GM18507 (cell line): ENCODE measurements at regions not wholly inside any gene's neighbourhood (a gene's known extent, or its start where the extent isn't known, plus 50 kb on each side); places are given as distances from the start of the nearest gene placed in this dataset.
"Not testable (repeated sequence)": the region's sequence is repeated elsewhere in the genome, so short reads cannot be mapped to it uniquely, and the experiment has no call there.

ENCODE experiments used
- DNase-seq: peaks from one replicate; pipeline ENCODE4 v3.0.0; 2011; ENCODE audit warnings: low read depth; ENCODE audit not compliant: insufficient read length; ENCODE audit errors: extremely low spot score
- FAIRE-seq: peaks from 2 replicates; lab custom pipeline; 2011; peaks lifted over from hg19 to GRCh38; lab: Jason Lieb, UNC

DNA sequence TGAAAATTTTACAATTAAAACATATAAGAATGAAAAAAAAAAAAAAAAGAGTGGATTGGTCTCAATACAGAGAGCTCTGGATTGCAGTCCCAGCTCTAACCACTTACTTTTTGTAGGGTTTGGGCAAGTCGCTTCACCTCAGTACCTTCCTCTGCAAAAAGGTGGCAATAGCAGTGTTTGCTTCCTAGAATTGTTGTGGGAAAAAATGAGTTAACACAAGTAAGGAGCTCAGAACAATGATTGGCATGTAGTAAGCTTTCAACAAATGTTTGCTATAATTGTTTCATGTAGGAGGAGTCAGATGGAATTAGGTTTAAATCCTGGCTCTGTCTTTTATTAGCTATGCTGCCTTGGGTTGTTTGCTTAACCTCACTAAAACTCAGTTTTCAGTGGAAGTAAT, 425.2 kb upstream of the TBL1XR1 start:
- FAIRE-seq: no peak
- no peak for DNase-seq

DNA sequence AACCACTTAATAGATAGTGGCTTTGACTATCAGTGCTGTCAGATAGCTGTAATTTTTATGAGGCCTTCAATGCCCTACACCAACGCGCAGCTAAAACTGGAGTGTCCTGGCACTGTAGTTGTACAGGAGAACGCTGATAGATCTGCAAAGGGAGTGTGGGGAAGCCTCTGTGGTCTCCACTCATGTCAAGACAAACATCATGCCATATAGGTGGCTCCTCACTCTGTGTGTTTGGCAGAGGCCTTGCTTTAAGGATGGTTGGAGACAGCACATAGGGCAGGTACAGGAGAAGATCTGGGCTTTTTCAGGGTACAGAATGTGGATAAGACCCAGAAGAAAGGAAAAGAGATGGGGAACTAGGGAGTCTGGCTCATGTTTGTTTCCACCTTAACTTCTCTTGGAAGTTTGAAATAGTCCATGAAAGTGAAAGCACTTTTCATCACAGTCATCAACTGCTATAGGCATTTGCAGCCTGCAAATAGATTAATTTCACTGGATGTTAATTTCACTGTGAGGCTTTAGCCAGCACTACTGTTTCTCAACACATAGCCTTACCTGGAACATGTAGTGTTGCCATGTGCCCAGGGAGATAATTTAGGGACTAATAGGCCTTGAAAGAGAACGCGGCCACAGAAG, 425.8 kb upstream of the TBL1XR1 start:
- DNase-seq: no peak
- no peak for FAIRE-seq

DNA sequence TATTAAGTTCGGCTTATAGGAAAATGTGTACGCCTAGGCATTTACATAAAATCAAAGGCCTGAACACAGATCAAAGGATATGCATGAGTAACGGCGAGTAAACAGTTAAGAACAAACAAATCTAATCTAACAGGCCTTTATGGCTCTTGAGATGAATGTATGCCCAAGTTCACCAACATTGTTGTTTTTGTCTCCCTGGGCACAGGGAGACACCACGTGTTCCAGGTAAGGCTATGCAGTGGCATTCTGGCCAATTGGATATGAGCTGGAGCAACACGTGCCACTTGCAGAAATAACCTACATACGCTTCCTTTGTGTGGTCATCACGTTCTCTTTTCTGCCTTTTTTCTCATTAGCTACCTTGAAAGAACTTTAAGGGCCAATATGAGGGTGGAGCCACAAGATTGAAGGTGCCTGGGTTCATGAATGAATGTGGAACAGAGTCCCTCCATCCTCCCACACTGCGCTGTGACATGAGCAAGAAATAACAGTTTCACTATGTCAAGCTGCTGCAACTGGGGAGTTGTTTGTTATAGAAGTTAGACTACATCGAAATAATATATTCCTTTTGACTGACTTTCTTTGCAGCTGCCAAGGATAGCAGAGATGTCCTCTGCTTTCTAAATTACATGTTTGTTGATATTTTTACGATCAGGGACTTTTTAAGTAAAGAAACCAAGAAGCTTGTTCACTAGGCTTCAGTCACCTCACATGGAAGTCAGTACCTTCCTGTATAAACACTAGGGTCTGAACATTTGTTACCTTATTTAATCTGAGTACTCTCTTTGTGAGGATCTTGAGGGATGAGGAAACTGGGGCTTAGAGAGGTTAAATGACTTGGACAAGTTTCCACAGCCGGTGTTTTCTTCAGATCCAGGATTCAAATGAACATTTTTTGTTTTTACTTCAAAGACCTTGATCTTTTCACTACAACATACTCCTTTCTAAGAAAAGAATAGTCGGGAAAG, 427.5 kb upstream of the TBL1XR1 start:
- DNase-seq (no peak), FAIRE-seq (no peak)

DNA sequence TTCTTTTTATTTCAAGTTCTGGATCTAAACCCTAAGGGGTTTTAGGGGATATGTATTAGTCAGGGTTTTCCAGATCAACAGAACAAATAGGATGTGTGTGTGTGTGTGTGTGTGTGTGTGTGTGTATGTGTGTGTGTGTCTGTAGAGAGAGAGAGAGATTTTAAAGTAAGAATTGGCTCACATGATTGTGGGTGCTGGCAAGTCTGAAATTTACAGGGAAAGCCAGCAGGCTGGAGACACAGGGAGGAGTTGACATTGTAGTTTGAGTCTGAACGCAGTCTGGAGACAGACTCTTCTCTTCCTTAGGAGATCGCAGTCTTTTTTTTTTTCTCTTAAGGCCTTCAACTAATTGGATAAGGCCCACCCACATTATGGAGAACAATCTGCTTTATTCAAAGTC, 428.8 kb upstream of the TBL1XR1 start:
- FAIRE-seq (no peak), DNase-seq (no peak)

DNA sequence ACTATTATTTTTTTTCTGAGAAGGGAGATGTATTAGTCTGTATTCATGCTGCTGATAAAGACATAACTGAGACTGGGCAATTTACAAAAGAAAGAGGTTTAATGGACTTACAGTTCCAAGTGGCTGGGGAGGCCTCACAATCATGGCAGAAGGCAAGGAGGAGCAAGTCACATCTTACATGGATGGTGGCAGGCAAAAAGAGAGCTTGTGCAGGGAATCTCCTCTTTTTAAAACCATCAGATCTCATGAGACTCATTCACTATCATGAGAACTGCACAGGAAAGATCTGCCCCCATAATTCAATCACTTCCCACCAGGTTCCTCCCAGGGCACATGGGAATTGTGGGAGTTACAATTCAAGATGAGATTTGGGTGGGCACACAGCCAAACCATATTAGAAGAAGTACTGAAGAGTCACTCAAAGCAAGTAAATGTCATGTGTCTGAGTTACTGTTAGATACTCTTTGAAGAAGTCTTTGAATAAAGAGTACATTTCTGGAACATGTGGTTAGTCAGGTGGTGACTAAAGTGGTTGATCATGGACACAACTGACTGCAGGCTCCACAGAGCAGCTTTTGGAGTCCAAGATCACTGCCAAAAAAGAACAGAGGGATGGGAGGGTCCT, 430.9 kb upstream of the TBL1XR1 start:
- DNase-seq: not testable (repeated sequence)

DNA sequence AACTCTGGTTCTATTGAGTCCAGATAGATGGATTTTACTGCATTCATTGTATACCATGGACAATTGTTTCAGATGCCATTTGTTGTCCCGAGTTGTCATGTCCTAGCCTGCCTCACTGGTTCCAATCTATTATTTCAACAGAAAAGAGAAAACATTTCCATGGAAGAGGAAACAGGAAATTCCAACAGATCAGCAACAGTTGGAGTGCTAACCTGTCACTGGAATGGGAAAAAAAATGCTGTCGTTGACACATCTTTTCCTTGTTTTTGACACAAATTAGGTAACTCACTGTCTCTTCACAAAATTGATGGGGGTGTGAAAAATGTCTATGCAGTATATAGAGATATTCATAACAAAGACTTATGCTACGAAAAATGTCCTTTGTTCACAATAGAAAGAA, 432.0 kb upstream of the TBL1XR1 start:
- no peak for FAIRE-seq
- DNase-seq: no peak

More for the DNA sequence above, 430.9 kb upstream of the TBL1XR1 start:
- FAIRE-seq: not testable (repeated sequence)

DNA sequence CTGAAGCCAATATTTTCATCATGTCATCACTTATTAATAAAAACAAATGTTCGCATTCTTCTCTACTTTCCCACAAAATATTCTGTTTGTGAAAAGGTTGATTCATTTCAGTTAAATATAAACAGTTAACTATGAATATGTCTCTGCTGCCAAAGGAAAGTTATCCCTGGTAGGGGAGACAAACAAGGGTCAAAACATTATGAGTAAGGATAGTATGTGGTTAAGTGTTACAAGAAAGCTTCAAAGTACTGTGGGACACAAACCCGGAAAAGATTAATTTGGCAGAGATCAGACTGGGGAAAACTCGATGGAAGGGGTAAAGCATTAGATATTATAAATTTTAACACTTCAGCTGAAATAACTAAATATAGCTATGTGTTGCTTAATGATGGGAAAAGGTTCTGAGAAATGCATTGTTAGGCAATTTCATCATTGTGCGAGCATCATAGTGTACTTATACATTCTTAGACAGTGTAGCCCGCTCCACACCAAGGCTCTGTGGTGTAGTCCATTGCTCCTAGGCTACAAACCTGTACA, 436.5 kb upstream of the TBL1XR1 start:
- DNase-seq: no peak

DNA sequence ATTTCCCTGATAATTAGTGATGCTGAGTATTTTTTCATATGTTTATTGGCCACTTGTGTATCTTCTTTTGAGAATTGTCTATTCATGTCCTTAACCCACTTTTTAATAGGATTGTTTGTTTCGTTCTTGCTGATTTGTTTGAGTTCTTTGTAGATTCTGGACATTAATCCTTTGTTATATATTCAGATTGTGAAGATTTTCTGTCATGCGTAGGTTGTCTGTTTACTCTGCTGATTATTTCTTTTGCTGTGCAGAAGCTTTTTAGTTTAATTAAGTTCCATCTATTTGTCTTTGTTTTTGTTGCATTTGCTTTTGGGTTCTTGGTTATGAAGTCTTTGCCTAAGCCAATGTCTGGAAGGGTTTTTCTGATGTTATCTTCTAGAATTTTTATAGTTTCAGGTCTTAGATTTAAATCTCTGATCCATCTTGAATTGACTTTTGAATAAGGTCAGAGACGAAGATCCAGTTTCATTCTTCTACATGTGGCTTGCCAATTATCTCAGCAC, 438.4 kb upstream of the TBL1XR1 start:
- not testable (repeated sequence) for FAIRE-seq, DNase-seq

More for the DNA sequence above, 436.5 kb upstream of the TBL1XR1 start:
- FAIRE-seq: no peak

DNA sequence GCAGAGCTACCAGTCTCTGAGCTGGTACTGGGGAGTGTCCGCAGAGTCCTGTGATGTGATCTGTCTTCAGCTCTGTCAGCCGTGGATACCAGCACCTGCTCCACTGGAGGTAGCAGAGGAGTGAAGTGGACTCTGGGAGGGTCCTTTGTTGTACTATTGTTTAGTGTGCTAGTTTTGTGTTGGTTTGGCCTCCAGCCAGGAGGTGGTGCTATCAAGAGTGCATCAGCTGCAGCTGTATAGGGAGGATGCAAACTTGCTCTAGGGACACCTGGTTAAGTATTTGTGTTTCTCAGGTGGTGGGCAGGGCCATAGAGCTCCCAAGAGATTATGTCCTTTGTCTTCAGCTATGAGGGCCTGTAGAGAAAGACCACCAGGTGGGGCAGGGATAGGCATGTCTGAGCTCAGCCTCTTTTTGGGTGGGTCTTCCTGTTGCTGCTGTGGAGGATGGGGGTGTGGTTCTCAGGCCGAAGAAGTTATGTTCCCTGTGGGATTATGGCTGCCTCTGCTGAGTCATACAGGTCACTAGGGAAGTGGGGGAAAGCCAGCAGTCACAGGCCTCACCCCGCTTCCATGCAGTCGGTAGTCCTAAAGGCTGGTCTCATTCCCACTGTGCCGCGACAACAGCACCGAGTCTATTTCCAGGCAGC, 443.2 kb upstream of the TBL1XR1 start:
- DNase-seq (no peak), FAIRE-seq (no peak)

DNA sequence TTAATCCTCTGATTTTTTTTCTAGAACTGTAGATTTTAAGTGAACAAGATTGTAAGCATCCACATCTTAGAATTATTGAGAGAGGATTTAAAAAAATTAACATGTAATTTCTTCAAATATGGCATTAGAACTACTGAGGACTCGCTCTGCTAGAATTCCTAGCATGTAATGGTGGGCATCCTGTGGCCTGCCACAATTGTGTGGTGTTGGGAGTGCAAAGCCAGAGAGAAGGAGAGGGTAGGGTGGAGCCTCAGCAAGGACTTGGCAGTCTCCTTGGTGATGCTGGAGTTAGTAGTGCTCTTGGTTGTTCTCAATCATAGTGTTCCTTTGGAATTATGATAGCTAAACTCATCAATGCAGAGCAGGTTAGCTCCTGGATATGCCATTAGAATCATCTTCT, 443.9 kb upstream of the TBL1XR1 start:
- FAIRE-seq (no peak), DNase-seq (no peak)

DNA sequence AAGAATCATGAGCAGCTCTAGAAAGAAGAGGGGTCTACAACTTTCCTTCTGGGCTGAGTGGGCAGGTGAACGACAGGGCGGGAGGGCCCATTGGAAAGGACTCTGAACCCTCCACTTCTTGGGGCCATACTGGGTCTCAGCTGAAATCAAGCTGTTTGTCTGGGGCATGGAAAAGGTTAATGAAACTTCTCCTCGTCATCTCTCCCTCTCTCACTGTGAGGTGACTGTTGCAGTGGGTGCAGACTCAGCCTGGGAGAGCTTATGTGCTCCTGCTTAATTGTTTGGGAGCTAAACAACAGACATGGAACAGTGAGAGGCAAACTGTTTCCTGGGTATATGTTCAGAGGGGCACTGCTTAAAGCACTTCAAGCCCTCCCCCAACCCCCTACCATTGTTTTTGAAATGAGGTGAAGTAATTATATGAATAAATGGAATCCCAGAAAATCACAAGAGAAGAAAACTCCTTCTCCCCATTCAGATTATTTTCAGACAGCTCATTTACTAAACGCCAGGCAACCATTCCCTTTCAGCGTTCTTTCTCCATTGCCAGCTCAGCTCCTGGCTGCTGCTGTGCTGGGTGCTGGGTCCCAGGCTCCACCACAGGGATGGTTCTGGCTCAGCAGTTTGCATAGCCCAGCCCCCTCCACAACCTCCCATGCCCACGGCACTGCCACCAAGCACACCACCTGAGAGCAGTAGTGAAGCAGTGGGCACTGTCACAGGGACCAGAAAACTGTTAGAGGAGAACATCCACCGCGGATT, 444.9 kb upstream of the TBL1XR1 start:
- DNase-seq (no peak), FAIRE-seq (no peak)

DNA sequence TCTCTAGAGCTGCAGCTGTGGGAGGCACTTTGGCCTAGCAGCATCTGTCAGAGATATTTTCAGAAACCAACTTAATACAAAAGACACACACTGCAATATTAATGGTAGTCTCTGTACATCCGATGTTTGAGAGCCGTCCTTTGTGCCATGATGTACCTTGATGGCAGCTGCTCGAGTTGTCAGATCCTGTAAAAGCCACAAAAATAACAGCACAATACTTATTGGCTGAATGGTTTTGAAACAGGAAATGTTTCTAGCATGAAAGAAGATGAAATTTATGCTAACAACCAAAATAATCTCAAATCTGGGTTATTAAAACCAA, 445.5 kb upstream of the TBL1XR1 start:
- FAIRE-seq: no peak

DNA sequence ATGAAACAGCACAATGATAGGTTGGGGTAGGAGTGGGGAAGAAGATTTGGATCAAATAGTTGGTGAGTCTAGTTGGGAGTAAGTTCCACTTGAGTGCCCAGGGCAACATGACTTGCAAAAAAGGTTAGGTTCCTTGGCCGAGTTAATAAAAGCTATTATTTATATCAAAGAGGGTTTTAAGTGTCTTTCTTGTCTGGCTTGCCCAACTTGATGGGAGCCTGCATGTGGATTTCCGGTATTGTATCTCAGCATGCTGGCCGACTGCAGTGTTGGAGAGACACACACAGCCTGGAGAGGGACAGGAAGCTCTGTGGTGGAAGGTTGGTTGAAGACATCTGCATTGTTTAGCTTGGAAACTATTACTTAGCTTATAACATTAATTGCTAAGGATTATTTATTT, 449.5 kb upstream of the TBL1XR1 start:
- DNase-seq (no peak), FAIRE-seq (no peak)

More for the DNA sequence above, 445.5 kb upstream of the TBL1XR1 start:
- no peak for DNase-seq

DNA sequence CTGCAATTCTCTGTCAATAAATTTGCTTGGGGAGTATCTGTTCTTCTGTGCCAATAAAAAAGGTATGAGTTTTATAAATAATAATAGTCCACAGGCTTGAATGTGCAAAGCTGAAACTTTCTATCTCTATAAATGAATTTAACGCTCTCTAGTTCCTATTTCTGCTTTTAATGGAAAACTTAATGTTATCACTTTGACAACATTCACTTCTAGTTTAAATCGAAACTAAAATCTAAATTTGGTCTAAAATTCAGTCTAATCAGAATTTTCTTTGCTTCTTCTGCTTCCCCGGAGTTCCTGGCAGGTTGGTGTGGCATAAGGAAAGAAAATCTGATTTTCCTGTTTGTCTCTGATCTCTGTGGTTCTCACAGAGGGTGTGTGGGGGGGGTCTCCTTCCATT, 450.1 kb upstream of the TBL1XR1 start:
- DNase-seq: no peak
- FAIRE-seq: no peak

DNA sequence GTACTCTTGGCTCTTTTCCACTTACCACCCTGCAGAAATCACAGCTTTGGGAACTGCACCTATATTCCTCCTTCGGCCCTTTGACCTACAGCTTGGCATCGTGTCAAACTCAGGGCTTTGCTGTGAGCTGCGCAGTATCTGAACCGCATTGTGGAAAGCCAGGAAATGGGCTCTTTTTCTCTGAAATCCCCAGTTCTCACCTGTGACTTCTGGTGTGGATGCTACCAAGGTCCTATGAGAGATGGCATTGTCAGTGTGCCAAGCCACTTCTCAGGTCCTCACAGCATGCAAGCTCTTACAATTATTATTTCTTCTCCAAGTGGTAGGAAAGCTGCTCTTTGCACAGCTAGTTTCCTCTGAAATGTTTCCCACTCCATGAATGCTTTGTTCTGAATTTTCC, 450.6 kb upstream of the TBL1XR1 start:
- DNase-seq: no peak
- FAIRE-seq: no peak

DNA sequence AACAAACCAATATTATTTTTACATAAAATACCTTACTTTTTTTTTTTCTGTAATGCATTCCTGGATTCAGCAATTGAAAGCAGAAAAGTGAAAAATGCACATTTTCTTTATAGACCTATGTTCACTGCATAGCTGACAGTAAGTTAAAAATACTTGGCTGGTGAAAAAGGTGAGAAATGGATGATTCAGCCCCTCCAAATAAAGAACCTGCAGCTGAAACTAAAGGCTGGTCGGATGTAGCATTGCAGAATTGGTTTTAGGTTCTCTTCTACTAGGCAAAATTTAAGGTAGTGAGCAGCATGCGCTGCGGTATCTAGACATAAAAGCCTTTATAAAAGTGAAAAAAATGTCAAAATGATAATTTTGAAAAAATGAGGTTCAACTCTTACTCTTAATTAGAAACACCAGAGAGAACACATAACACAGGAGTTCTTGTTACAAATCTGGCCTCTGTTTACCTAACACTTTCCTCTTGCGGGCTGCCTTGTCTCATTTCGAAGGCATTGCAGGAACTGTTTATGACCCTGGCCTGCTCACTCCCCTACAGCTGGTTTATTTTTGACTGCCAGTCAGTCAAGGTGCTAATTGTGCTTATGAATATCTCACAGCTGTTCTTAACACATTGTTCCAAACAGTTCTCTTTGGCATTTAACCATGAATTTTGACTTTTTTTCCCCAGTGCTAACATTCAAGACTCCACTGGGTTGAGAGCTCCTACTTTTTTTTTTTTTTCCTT, 455.4 kb upstream of the TBL1XR1 start:
- DNase-seq: no peak
- FAIRE-seq: no peak

DNA sequence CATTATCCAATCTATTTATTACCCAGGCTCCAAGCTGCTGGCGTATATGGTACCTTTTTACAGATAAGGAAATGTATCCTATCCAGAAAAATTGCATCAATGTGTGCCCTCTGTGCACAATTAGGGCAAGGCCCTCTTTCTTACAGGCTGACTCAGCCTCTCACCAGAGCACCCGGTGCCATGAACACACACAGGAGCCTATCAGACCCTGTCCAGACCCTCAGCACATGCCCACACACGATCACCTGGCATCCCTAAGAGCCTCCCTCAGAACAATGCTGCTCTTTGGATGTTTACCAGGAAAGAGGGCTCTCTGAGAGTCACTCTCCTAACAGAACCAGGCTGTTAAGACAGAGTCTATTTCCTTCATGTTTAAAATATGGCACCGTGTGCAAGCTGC, 460.0 kb upstream of the TBL1XR1 start:
- DNase-seq: no peak

DNA sequence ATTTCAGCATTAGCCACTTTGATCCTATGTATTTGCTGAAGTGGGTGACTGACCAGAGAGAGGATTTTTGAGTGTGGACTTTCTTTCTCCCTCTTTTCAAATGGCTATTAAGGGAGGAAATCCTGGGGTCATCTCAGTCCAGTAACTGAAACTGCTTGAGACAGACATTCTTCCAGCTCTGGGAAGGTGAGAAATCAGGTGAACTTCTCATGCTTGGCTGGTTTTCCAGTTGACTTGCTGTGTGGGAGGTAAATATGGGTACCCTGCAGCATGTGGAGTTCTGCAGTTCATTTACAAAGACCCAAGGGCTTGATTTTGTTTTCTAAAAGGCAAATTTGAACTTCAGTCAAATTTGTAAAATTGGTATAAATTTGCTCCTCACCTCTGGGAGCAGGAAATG, 461.1 kb upstream of the TBL1XR1 start:
- DNase-seq: no peak
- FAIRE-seq: no peak

More for the DNA sequence above, 460.0 kb upstream of the TBL1XR1 start:
- no peak for FAIRE-seq
